H1 (cell line): ENCODE measurements at regions not wholly inside any gene's neighbourhood (a gene's known extent, or its start where the extent isn't known, plus 50 kb on each side); places are given as distances from the start of the nearest gene placed in this dataset.

Experiments used
- CTCF ChIA-PET: fragments of 300-600 bp; sonication (Branson Sonifier 250); formaldehyde crosslinking; loops from one replicate; lab custom pipeline; 2021; ENCODE audit not compliant: partially characterized antibody; lab: Charles Lee
- POLR2A ChIA-PET: fragments of 300-600 bp; sonication (Branson Sonifier 250); formaldehyde crosslinking; loops from one replicate; lab custom pipeline; 2021; ENCODE audit warnings: inconsistent platforms; ENCODE audit not compliant: partially characterized antibody; lab: Charles Lee
- DNase-seq, 2 experiments: peaks; one replicate each; pipeline versions ENCODE4 v3.0.0 to v3.0.0-alpha.2; 2010 to 2022; ENCODE audit warnings: low spot score in 2 of 2, low read depth in 1 of 2, mixed read lengths in 1 of 2
- FAIRE-seq: peaks from 2 replicates; lab custom pipeline; 2011; peaks lifted over from hg19 to GRCh38; lab: Jason Lieb, UNC
- H2AFZ ChIP-seq: 2 replicates; pipeline ENCODE4 v1.8.1; 2012; ENCODE audit warnings: low read length, inconsistent platforms
- H2AK5ac ChIP-seq: 2 replicates; pipeline ENCODE4 v1.6.1; 2013; ENCODE audit warnings: low read depth, low read length
- H2BK120ac ChIP-seq: replicated peaks from 2 replicates; pipeline ENCODE3; 2013; ENCODE audit warnings: low read depth, low read length, inconsistent platforms
- H2BK12ac ChIP-seq: 2 replicates; pipeline ENCODE4 v1.6.1; 2013; ENCODE audit warnings: low read depth, low read length
- H2BK15ac ChIP-seq: 2 replicates; pipeline ENCODE4 v1.6.1; 2013; ENCODE audit warnings: low read length
- H2BK20ac ChIP-seq: 2 replicates; pipeline ENCODE4 v1.6.1; 2013; ENCODE audit warnings: low read length
- H2BK5ac ChIP-seq: 2 replicates; pipeline ENCODE4 v1.6.1; 2013; ENCODE audit warnings: low read depth, low read length
- H3K14ac ChIP-seq: 2 replicates; pipeline ENCODE4 v1.6.1; 2013; ENCODE audit warnings: inconsistent platforms; ENCODE audit not compliant: insufficient read length
- H3K18ac ChIP-seq: 2 replicates; pipeline ENCODE4 v1.6.1; 2013; ENCODE audit warnings: low read length; ENCODE audit errors: extremely low read depth
- H3K23ac ChIP-seq: 2 replicates; pipeline ENCODE4 v1.6.1; 2013; ENCODE audit warnings: inconsistent platforms; ENCODE audit not compliant: insufficient read length
- H3K23me2 ChIP-seq: 2 replicates; pipeline ENCODE4 v1.6.1; 2013; ENCODE audit warnings: low read depth, low read length
- H3K27ac ChIP-seq: 2 replicates; pipeline ENCODE4 v1.6.1; 2011; ENCODE audit warnings: low read depth, low read length, inconsistent platforms
- H3K27me3 ChIP-seq, 4 experiments: replicated peaks in 1 of 4; 1 replicate in 1 of 4; 2 replicates in 3 of 4; pipeline versions ENCODE4 v1.6.1 to v1.8.1; 2011 to 2013; ENCODE audit warnings: low read length in 3 of 4, mild to moderate bottlenecking in 3 of 4, inconsistent platforms in 2 of 4, mixed read lengths in 2 of 4, moderate library complexity in 1 of 4; ENCODE audit not compliant: control insufficient read depth in 3 of 4, insufficient read depth in 3 of 4; ENCODE audit errors: extremely low read depth in 1 of 4
- H3K36me3 ChIP-seq, 4 experiments: 2 replicates each; pipeline versions ENCODE4 v1.6.1 to v1.8.1; 2011 to 2013; ENCODE audit warnings: mild to moderate bottlenecking in 4 of 4, low read length in 3 of 4, moderate library complexity in 2 of 4, control low read depth in 1 of 4, inconsistent platforms in 1 of 4; ENCODE audit not compliant: insufficient read depth in 4 of 4, control insufficient read depth in 2 of 4
- H3K4ac ChIP-seq: replicated peaks from 2 replicates; pipeline ENCODE3; 2013; ENCODE audit warnings: low read length, low read depth, mixed read lengths, inconsistent platforms; ENCODE audit not compliant: insufficient read length
- H3K4me1 ChIP-seq, 4 experiments: replicated peaks in 1 of 4; 1 replicate in 1 of 4; 2 replicates in 3 of 4; pipeline versions ENCODE4 v1.6.1 to v1.8.1; 2011 to 2013; ENCODE audit warnings: low read length in 3 of 4, inconsistent platforms in 2 of 4, mixed read lengths in 1 of 4; ENCODE audit not compliant: insufficient read depth in 4 of 4, control insufficient read depth in 3 of 4
- H3K4me2 ChIP-seq, 2 experiments: 2 replicates each; pipeline versions ENCODE4 v1.6.1 to v1.8.1; 2011 to 2013; ENCODE audit warnings: low read depth in 2 of 2, low read length in 2 of 2, control low read depth in 1 of 2, inconsistent platforms in 1 of 2, mild to moderate bottlenecking in 1 of 2; ENCODE audit not compliant: insufficient read depth in 1 of 2
- H3K4me3 ChIP-seq, 4 experiments: fragments of 200-600, 300-600 bp in 1 of 4; sonication (generic), shearing (Covaris generic), sonication (Bioruptor Twin) in 1 of 4; 2 replicates each; pipeline versions ENCODE4 v1.5.1 to v1.8.1; 2011 to 2016; ENCODE audit warnings: low read length in 4 of 4, low read depth in 3 of 4, control low read depth in 2 of 4, inconsistent platforms in 2 of 4, mild to moderate bottlenecking in 2 of 4, mixed read lengths in 1 of 4, moderate library complexity in 1 of 4; ENCODE audit not compliant: insufficient read depth in 2 of 4; ENCODE audit errors: extremely low read depth in 1 of 4
- H3K56ac ChIP-seq: replicated peaks from 2 replicates; pipeline ENCODE3; 2013; ENCODE audit warnings: low read depth, mild to moderate bottlenecking, mixed read lengths, low read length, inconsistent platforms; ENCODE audit not compliant: insufficient read length
- H3K79me1 ChIP-seq: 2 replicates; pipeline ENCODE4 v1.6.1; 2013; ENCODE audit warnings: low read depth, low read length, control low read depth
- H3K79me2 ChIP-seq, 2 experiments: 2 replicates each; pipeline versions ENCODE4 v1.6.1 to v1.8.1; 2012 to 2013; ENCODE audit warnings: low read length in 2 of 2, mild to moderate bottlenecking in 2 of 2, inconsistent platforms in 1 of 2; ENCODE audit not compliant: insufficient read depth in 2 of 2, control insufficient read depth in 1 of 2
- H3K9ac ChIP-seq, 4 experiments: replicated peaks in 1 of 4; 1 replicate in 1 of 4; 2 replicates in 3 of 4; pipeline versions ENCODE4 v1.6.1 to v1.8.1; 2011 to 2013; ENCODE audit warnings: low read depth in 3 of 4, low read length in 3 of 4, control low read depth in 2 of 4, mild to moderate bottlenecking in 2 of 4, moderate library complexity in 2 of 4, inconsistent platforms in 1 of 4; ENCODE audit errors: extremely low read depth in 1 of 4
- H3K9me3 ChIP-seq, 2 experiments: 2 replicates each; pipeline versions ENCODE4 v1.6.1 to v1.8.1; 2012 to 2013; ENCODE audit warnings: mild to moderate bottlenecking in 2 of 2, moderate library complexity in 2 of 2, control low read depth in 1 of 2, inconsistent platforms in 1 of 2, low read depth in 1 of 2, low read length in 1 of 2, mixed read lengths in 1 of 2; ENCODE audit not compliant: insufficient read depth in 2 of 2
- H4K20me1 ChIP-seq, 2 experiments: replicated peaks in 1 of 2; 2 replicates each; pipeline versions ENCODE3 to v1.8.1; 2011 to 2013; ENCODE audit warnings: inconsistent platforms in 2 of 2, low read length in 2 of 2, mild to moderate bottlenecking in 1 of 2; ENCODE audit not compliant: insufficient read depth in 2 of 2, control insufficient read depth in 1 of 2
- H4K5ac ChIP-seq: 2 replicates; pipeline ENCODE4 v1.6.1; 2013; ENCODE audit warnings: low read length, low read depth, mixed read lengths, inconsistent platforms; ENCODE audit not compliant: insufficient read length
- H4K8ac ChIP-seq: 2 replicates; pipeline ENCODE4 v1.8.0; 2013; ENCODE audit warnings: mild to moderate bottlenecking, moderate library complexity, low read length, inconsistent platforms; ENCODE audit not compliant: insufficient read depth; ENCODE audit errors: extremely low read depth
- H4K91ac ChIP-seq: replicated peaks from 2 replicates; pipeline ENCODE3; 2013; ENCODE audit warnings: low read length, mixed read lengths, inconsistent platforms; ENCODE audit not compliant: insufficient read length
- BCL11A ChIP-seq, 2 experiments: IDR thresholded peaks; one replicate each; pipeline ENCODE4 v1.6.1; 2011; ENCODE audit warnings: low read depth in 2 of 2, low read length in 2 of 2, mild to moderate bottlenecking in 2 of 2
- CEBPB ChIP-seq: IDR thresholded peaks from 2 replicates; pipeline ENCODE4 v1.6.1; 2012; ENCODE audit warnings: low read depth, low read length
- CHD1 ChIP-seq: IDR thresholded peaks from 2 replicates; pipeline ENCODE4 v1.6.1; 2012; ENCODE audit warnings: low read depth, low read length, improper control_type of control experiment
- POLR2A ChIP-seq, 2 experiments: IDR thresholded peaks; 1 replicate in 1 of 2; 2 replicates in 1 of 2; pipeline ENCODE4 v1.6.1; 2011; ENCODE audit warnings: low read depth in 2 of 2, low read length in 2 of 2, mild to moderate bottlenecking in 2 of 2; ENCODE audit errors: control extremely low read depth in 1 of 2
- RAD21 ChIP-seq, 2 experiments: IDR thresholded peaks in 1 of 2; conservative IDR thresholded peaks in 1 of 2; 2 replicates each; pipeline ENCODE4 v1.6.1; 2011; ENCODE audit warnings: low read depth in 2 of 2, low read length in 2 of 2, improper control_type of control experiment in 1 of 2, inconsistent platforms in 1 of 2, mild to moderate bottlenecking in 1 of 2, moderate library complexity in 1 of 2
- TAF1 ChIP-seq: IDR thresholded peaks from 2 replicates; pipeline ENCODE4 v1.6.1; 2011; ENCODE audit warnings: mild to moderate bottlenecking, low read depth, low read length
- TBP ChIP-seq: IDR thresholded peaks from 2 replicates; pipeline ENCODE4 v1.6.1; 2011; ENCODE audit warnings: low read depth, low read length, improper control_type of control experiment
- WGBS, 2 experiments: shearing (Covaris generic) in 1 of 2; methylation state at CpG; one replicate each; pipeline versions ENCODE4 v1.1.6 to v1.1.7; 2013 to 2015; ENCODE audit warnings: low lambda C conversion rate in 2 of 2, mixed read lengths in 2 of 2, inconsistent platforms in 1 of 2, low coverage in 1 of 2, missing lambda C conversion rate in 1 of 2; ENCODE audit not compliant: insufficient replicate concordance in 2 of 2, insufficient coverage in 1 of 2, insufficient read length in 1 of 2; ENCODE audit errors: extremely low coverage in 1 of 2, missing lambda C conversion rate in 1 of 2; 5-methylcytosine and 5-hydroxymethylcytosine counted together

DNA sequence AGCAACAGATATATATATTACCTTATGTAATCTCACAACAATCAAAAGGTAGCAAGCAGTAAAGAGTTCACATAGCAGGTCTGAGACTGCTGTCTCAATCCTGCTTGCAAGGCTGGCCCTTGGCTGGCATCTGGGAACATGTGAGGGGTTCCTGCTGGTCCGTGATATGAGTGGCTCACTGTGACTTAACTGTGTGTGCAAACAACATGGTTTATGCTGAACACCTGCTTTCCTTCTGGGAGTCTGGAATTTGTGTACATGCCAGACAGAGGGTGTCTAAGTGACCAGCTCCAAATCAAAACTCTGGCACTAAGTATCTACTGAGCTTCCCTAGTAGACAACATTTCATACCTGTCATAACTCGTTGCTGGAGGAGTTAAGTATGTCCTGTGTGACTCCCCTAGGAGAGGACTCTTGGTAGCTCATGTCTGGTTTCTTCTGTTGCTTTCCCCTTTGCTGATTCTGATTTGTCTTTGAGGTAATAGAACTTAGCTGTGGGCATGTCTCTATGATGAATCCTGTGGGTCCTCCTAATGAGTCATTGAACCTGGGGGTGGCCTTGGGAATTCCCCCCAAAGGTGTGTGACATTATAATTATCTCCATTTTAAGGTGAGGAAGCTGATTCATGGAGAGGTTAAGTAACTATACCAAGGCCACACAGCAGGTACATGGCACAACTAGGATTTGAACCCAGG, 131.6 kb upstream of the NEDD9 start:
- no peaks in the 10 kb centered on the region for H4K20me1 ChIP-seq
- no peaks in the 10 kb centered on the region for H3K79me1 ChIP-seq
- H3K14ac ChIP-seq = no peak overlapping the region
- no peak overlapping the region for H2BK5ac ChIP-seq
- ChIA-PET POLR2A (interaction anchor here (1.1 kb wide), 1 partner anchor 16 kb away, joined by 3 read pairs; no protein-coding TSS in a partner anchor), CTCF (interaction anchor here (0.8 to 2.2 kb wide), 3 partner anchors 11 to 122 kb away, joined by 3 to 6 read pairs (median 5); no protein-coding TSS in a partner anchor)
- no peak overlapping the region for H3K9ac ChIP-seq
- H3K4ac ChIP-seq = no peak overlapping the region
- no peak overlapping the region for H3K18ac ChIP-seq
- no peak overlapping the region for H3K23ac ChIP-seq
- no peaks in the 10 kb centered on the region for H3K9me3 ChIP-seq
- H3K4me2 ChIP-seq = no peak overlapping the region
- no peak overlapping the region for H3K27ac ChIP-seq
- H2AFZ ChIP-seq = no peak overlapping the region
- H3K27me3 ChIP-seq = peaks cover 0 to 2% (median 0%) of the 10 kb centered on the region in 4 experiments; a peak in 1 of 7 replicates
- no peaks in the 10 kb centered on the region for H3K79me2 ChIP-seq
- no peak overlapping the region for H2AK5ac ChIP-seq
- H3K4me1 ChIP-seq = no peaks in the 10 kb centered on the region
- no peak overlapping the region for H3K56ac ChIP-seq
- H3K23me2 ChIP-seq = no peaks in the 10 kb centered on the region
- no peak overlapping the region for H2BK120ac ChIP-seq
- H4K91ac ChIP-seq = no peak overlapping the region
- DNase-seq (no peak), FAIRE-seq (no peak)
- no peak overlapping the region for H3K4me3 ChIP-seq
- TF ChIP-seq CEBPB (no peak), RAD21 (IDR thresholded peaks at IDR 0.05 in 1 of 2, conservative IDR thresholded peaks at IDR 0.05 in 1 of 2; ENCODE audit: low read depth in 2 of 2, low read length in 2 of 2) (no peak), TAF1 (no peak), TBP (no peak), BCL11A (IDR thresholded peaks at IDR 0.05; ENCODE audit: low read depth in 2 of 2, low read length in 2 of 2) (no peak), POLR2A (IDR thresholded peaks at IDR 0.05; ENCODE audit: control extremely low read depth in 1 of 2, low read depth in 2 of 2, low read length in 2 of 2) (no peak), CHD1 (no peak)
- H2BK20ac ChIP-seq = no peak overlapping the region
- H4K5ac ChIP-seq = no peak overlapping the region
- WGBS, 2 experiments = 84% methylated on average over 2 of the region's 2 CpGs; no CpG with 5 or more reads in 1 of the 2 experiments
- H3K36me3 ChIP-seq = no peaks in the 10 kb centered on the region
- H4K8ac ChIP-seq = no peak overlapping the region
- H2BK15ac ChIP-seq = no peak overlapping the region
- no peak overlapping the region for H2BK12ac ChIP-seq
